HEK293T (cell line): ENCODE measurements at regions not wholly inside any gene's neighbourhood (a gene's known extent, or its start where the extent isn't known, plus 50 kb on each side); places are given as distances from the start of the nearest gene placed in this dataset.

Source experiments
- CTCF ChIA-PET: fragments of 350-600 bp; formaldehyde crosslinking; extraction: SDS; loops from one replicate; lab custom pipeline; 2021; ENCODE audit warnings: antibody characterized with exemption, inconsistent platforms; lab: Yijun Ruan, JAX
- POLR2A ChIA-PET: fragments of 350-600 bp; formaldehyde crosslinking; extraction: SDS; loops from one replicate; lab custom pipeline; 2020; ENCODE audit warnings: antibody characterized with exemption, inconsistent platforms; lab: Yijun Ruan, JAX
- DNase-seq: peaks from one replicate; pipeline ENCODE4 v3.0.0; 2012; ENCODE audit warnings: mixed read lengths; ENCODE audit errors: extremely low spot score
- ARNT ChIP-seq: fragments of 450-650 bp; IDR thresholded peaks from 2 replicates; pipeline ENCODE4 v1.6.1; 2017; ENCODE audit warnings: mild to moderate bottlenecking
- BHLHE40 ChIP-seq: fragments of 450-650 bp; IDR thresholded peaks from 2 replicates; pipeline ENCODE4 v1.6.1; 2016; ENCODE audit warnings: mild to moderate bottlenecking, moderate library complexity, borderline replicate concordance
- CTBP1 ChIP-seq: fragments of 450-650 bp; IDR thresholded peaks from 2 replicates; pipeline ENCODE4 v1.6.1; 2016; ENCODE audit warnings: borderline replicate concordance
- ELF4 ChIP-seq: fragments of 450-650 bp; IDR thresholded peaks from 2 replicates; pipeline ENCODE4 v1.6.1; 2017; ENCODE audit warnings: antibody characterized with exemption
- FOXA1 ChIP-seq: fragments of 450-650 bp; IDR thresholded peaks from 2 replicates; pipeline ENCODE4 v1.6.1; 2016; ENCODE audit warnings: mild to moderate bottlenecking
- FOXK2 ChIP-seq: fragments of 450-650 bp; IDR thresholded peaks from 2 replicates; pipeline ENCODE4 v1.6.1; 2016; ENCODE audit warnings: mild to moderate bottlenecking
- FOXM1 ChIP-seq: fragments of 450-650 bp; IDR thresholded peaks from 2 replicates; pipeline ENCODE4 v1.6.1; 2017; ENCODE audit warnings: mild to moderate bottlenecking, borderline replicate concordance
- HDGF ChIP-seq: fragments of 450-650 bp; IDR thresholded peaks from 2 replicates; pipeline ENCODE4 v1.6.1; 2017; ENCODE audit warnings: antibody characterized with exemption, borderline replicate concordance
- L3MBTL2 ChIP-seq: fragments of 450-650 bp; conservative IDR thresholded peaks from 2 replicates; pipeline ENCODE4 v1.6.1; 2016; ENCODE audit warnings: mild to moderate bottlenecking
- LEF1 ChIP-seq: fragments of 450-650 bp; IDR thresholded peaks from 2 replicates; pipeline ENCODE4 v1.6.1; 2017; ENCODE audit warnings: mild to moderate bottlenecking, borderline replicate concordance
- NFRKB ChIP-seq: fragments of 450-650 bp; IDR thresholded peaks from 2 replicates; pipeline ENCODE4 v1.6.1; 2016; ENCODE audit warnings: mild to moderate bottlenecking, moderate library complexity
- PKNOX1 ChIP-seq: fragments of 450-650 bp; IDR thresholded peaks from 2 replicates; pipeline ENCODE4 v1.6.1; 2016
- SP1 ChIP-seq: fragments of 450-650 bp; IDR thresholded peaks from 2 replicates; pipeline ENCODE4 v1.6.1; 2017
- SUZ12 ChIP-seq: fragments of 450-650 bp; IDR thresholded peaks from 2 replicates; pipeline ENCODE4 v1.6.1; 2016; ENCODE audit warnings: mild to moderate bottlenecking
- TARDBP ChIP-seq: fragments of 450-650 bp; IDR thresholded peaks from 2 replicates; pipeline ENCODE4 v1.6.1; 2016
- ZNF384 ChIP-seq: fragments of 450-650 bp; IDR thresholded peaks from 2 replicates; pipeline ENCODE4 v1.6.1; 2016

- no peak for TF ChIP-seq TARDBP
- TF ChIP-seq FOXM1 = no peak
- TF ChIP-seq FOXA1 = no peak
- no peak for TF ChIP-seq LEF1
- no peak for TF ChIP-seq ARNT
- ChIA-PET POLR2A (no interaction called here), CTCF (interaction anchor here (0.6 kb wide), 1 partner anchor 1292 kb away, joined by 3 read pairs; no protein-coding TSS in a partner anchor)
- DNase-seq = no peak
These were observed 132.7 kb upstream of the TPRG1 start for GRCh38 chr3:189038773-189039745.

- ChIA-PET POLR2A (no interaction called here), CTCF (interaction anchor here (0.6 to 1.5 kb wide), 2 partner anchors 85 to 1302 kb away, joined by 3 to 4 read pairs; no protein-coding TSS in a partner anchor)
- TF ChIP-seq TARDBP (no peak), CTBP1 (no peak), BHLHE40 (no peak), NFRKB (no peak), L3MBTL2 (no peak), ZNF384 (no peak), SUZ12 (no peak), ELF4 (no peak), ARNT (no peak), FOXA1 (no peak), FOXM1 (no peak), HDGF (no peak), LEF1 (no peak), PKNOX1 (no peak), FOXK2 (no peak), SP1 (no peak)
- DNase-seq = no peak
These were observed 131.0 kb upstream of the TPRG1 start for GRCh38 chr3:189040656-189041335.

- POLR2A ChIA-PET = no interaction called here
- CTCF ChIA-PET = interaction anchor here (1.5 kb wide), 1 partner anchor 1303 kb away, joined by 3 read pairs; no protein-coding TSS in a partner anchor
- TF ChIP-seq BHLHE40 = no peak
- no peak for TF ChIP-seq FOXM1
- TF ChIP-seq PKNOX1 = no peak
- no peak for TF ChIP-seq ARNT
- TF ChIP-seq NFRKB = no peak
- TF ChIP-seq LEF1 = no peak
- TF ChIP-seq SUZ12 = no peak
- TF ChIP-seq FOXA1 = no peak
- TF ChIP-seq ELF4 = no peak
- no peak for TF ChIP-seq CTBP1
- no peak for TF ChIP-seq L3MBTL2
- TF ChIP-seq SP1 = no peak
- TF ChIP-seq HDGF = no peak
- no peak for TF ChIP-seq FOXK2
- TF ChIP-seq ZNF384 = no peak
- no peak for TF ChIP-seq TARDBP
- DNase-seq = peak; percentile 30
These were observed 130.2 kb upstream of the TPRG1 start for GRCh38 chr3:189041482-189042090.

- POLR2A ChIA-PET = no interaction called here
- DNase-seq = no peak
- TF ChIP-seq CTBP1 (no peak), SP1 (no peak), HDGF (no peak), BHLHE40 (no peak), FOXK2 (no peak), L3MBTL2 (no peak), LEF1 (no peak), ARNT (no peak), SUZ12 (no peak), TARDBP (no peak), PKNOX1 (no peak), ZNF384 (no peak), NFRKB (no peak), FOXM1 (no peak), FOXA1 (no peak), ELF4 (no peak)
- CTCF ChIA-PET = no interaction called here
These were observed 128.9 kb upstream of the TPRG1 start for GRCh38 chr3:189042832-189043231.

GRCh38 chr3:189049458-189050236 lies 122.1 kb upstream of the TPRG1 start:
- CTCF ChIA-PET = no interaction called here
- no peak for DNase-seq
- no peak for TF ChIP-seq FOXA1
- TF ChIP-seq TARDBP = no peak
- TF ChIP-seq HDGF = no peak
- no peak for TF ChIP-seq CTBP1
- POLR2A ChIA-PET = no interaction called here
